DOHH2 (cell line): ENCODE measurements at regions not wholly inside any gene's neighbourhood (a gene's known extent, or its start where the extent isn't known, plus 50 kb on each side); places are given as distances from the start of the nearest gene placed in this dataset.

Source experiments
- CTCF ChIP-seq: fragments of 200-600 bp; sonication (generic); IDR thresholded peaks from one replicate; pipeline ENCODE4 v1.5.1; 2014; ENCODE audit warnings: antibody characterized with exemption, mild to moderate bottlenecking, low read depth, low read length; ENCODE audit not compliant: poor library complexity, severe bottlenecking
- EZH2phosphoT487 ChIP-seq: fragments of 200-600 bp; sonication (generic); IDR thresholded peaks from 2 replicates; pipeline ENCODE4 v1.6.1; 2017; ENCODE audit warnings: borderline replicate concordance, mild to moderate bottlenecking, antibody characterized with exemption, low read length, moderate library complexity, mixed read lengths

- TF ChIP-seq CTCF (no peak), EZH2phosphoT487 (no peak)
Observed at GRCh38 chr2:149716687-149717086, 129.1 kb upstream of the MMADHC start.
